GM20000 (cell line): ENCODE measurements at regions not wholly inside any gene's neighbourhood (a gene's known extent, or its start where the extent isn't known, plus 50 kb on each side); places are given as distances from the start of the nearest gene placed in this dataset.

Experiments used
- DNase-seq: peaks from one replicate; pipeline ENCODE4 v3.0.0; 2012; ENCODE audit warnings: low spot score
- TF ChIP-seq, protein P1 (sequence below): IDR thresholded peaks from 2 replicates; pipeline ENCODE4 v1.5.1; 2012; ENCODE audit warnings: mild to moderate bottlenecking, control low read depth; ENCODE audit errors: extremely low read depth, missing control alignments

DNA sequence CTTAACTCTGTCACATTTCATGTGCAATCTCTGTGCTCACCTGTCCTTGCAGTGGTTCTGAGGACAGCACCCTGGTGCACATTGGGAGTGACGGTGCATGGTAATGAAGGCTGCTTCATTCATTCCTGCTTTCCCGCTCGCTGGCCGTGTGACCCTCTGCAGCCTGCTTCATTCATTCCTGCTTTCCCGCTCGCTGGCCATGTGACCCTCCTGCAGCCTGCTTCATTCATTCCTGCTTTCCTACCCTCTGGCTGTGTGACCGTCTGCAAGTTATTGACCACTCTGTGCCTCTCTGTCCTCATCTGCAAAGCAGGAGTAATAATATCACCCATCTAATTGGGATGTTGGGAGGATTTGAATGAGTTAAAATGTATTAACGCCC is 189.1 kb upstream of the TMEM132C start:
- TF ChIP-seq, protein P1, sequence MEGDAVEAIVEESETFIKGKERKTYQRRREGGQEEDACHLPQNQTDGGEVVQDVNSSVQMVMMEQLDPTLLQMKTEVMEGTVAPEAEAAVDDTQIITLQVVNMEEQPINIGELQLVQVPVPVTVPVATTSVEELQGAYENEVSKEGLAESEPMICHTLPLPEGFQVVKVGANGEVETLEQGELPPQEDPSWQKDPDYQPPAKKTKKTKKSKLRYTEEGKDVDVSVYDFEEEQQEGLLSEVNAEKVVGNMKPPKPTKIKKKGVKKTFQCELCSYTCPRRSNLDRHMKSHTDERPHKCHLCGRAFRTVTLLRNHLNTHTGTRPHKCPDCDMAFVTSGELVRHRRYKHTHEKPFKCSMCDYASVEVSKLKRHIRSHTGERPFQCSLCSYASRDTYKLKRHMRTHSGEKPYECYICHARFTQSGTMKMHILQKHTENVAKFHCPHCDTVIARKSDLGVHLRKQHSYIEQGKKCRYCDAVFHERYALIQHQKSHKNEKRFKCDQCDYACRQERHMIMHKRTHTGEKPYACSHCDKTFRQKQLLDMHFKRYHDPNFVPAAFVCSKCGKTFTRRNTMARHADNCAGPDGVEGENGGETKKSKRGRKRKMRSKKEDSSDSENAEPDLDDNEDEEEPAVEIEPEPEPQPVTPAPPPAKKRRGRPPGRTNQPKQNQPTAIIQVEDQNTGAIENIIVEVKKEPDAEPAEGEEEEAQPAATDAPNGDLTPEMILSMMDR: no peak
- DNase-seq: no peak

GRCh38 chr12:128078301-128078971 is 188.5 kb upstream of the TMEM132C start:
- DNase-seq: no peak
- TF ChIP-seq, protein P1: no peak

DNA sequence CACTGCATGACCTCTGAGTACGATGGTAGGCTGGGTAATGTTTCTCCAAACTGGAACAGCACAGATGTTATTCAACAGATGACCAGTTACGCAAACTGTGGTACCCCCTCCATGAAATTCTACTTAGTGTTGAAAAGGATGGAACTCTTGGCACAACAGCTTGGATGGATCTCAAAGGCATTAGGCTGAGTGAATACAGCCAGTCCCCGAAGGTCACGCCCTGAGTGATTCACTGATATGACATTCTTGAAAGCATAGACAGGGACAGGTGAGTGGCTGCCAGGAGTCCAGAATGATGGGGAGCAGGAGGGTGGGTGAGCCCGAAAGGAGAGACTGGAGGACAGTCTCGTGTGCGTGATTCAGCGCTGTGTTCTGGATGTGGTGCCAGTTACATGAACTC is 187.5 kb upstream of the TMEM132C start:
- TF ChIP-seq, protein P1: no peak
- no peak for DNase-seq

DNA sequence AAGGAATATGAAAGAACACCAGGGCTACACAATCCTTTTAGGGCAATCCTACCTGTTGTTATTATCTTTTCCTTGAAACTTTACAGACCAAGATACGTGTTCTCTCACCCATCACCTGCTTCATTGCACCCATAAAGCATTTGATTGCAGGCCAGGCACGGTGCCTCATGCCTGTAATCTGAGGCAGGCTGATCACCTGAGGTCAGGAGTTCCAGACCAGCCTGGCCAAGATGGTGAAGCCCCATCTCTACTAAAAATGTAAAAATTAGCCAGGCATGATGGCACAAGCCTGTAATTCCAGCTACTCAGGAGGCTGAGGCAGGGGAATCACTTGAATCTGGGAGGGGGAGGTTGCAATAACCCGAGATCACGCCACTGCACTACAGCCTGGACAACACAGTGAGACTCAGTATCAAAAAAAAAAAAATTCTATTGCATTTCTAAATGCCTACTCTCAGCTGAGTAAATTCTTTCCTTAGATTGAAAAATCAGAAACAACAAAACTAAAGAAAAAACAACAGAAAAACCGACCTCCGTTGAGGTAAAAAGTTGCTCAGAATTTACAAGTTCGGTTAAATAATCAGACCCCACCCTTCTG is 183.7 kb upstream of the TMEM132C start:
- no peak for DNase-seq

GRCh38 chr12:128088926-128089325 is 178.0 kb upstream of the TMEM132C start:
- TF ChIP-seq, protein P1: no peak
- no peak for DNase-seq

More for the DNA sequence above, 183.7 kb upstream of the TMEM132C start:
- TF ChIP-seq, protein P1: no peak

DNA sequence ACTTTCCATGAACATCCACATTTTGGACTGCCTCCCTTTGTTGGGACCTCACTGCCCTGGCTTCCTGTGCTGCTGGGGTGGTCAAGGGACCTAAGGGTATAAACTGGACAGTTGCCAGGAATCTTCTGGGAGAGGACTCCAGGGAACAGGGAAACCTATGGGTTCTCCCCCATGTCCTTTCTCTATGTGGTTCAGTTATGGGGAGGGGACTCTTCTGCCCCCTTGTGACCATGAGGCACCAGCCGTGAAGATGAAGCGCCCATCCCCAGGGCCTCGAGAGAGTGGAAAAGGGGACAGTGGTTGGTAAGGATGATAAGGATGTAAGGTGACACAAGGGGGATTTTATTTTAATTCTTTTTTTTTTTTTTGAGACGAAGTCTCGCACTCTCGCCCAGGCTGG is 177.0 kb upstream of the TMEM132C start:
- TF ChIP-seq, protein P1: peak; percentile 5

DNA sequence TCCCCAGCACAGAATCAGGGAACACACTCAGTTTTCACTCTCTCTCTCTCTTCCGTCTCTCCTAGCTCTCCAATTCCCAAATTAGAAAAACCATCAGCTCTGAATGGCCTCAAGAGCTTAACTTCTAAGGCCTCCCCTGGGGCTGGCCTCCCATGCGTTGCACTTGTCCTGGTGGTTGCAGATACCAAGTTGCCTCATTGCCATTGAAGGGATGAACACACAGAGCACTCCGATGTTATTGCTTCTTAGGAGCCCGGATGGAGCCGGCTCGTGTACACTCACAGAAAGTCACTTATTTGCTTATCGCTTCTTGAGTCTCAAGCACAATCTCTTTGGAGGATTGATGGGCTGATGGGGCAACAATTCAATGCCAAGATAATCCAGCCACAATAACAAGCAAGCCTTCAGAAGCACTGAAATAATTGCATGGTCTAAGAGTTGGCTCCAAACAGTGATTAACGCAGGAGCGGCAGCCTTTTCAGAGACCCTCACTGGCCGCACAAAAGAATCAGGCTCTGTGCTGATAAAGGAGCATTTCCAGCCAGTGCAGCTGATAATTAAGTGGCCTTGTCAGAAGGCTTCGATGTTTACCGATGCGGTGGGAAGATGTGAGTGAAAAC is 175.8 kb upstream of the TMEM132C start:
- TF ChIP-seq, protein P1: no peak
- no peak for DNase-seq

More for the DNA sequence above, 177.0 kb upstream of the TMEM132C start:
- DNase-seq: no peak
